Activated CD8-positive, alpha-beta memory T cell treated with anti-CD3 and anti-CD28 coated beads, Interleukin-2, amount 10 ng/mL, durations not matched to agents 7 days and 5 days (primary cell): ENCODE measurements at regions not wholly inside any gene's neighbourhood (a gene's known extent, or its start where the extent isn't known, plus 50 kb on each side); places are given as distances from the start of the nearest gene placed in this dataset.

Source experiments
- ATAC-seq: fragments of 150-1000 bp; cut with Tn5 transposase; one replicate; pipeline ENCODE4 v1.10.0; 2021; ENCODE audit warnings: moderate library complexity
- CTCF ChIA-PET: fragments of 350-600 bp; sonication (Branson Sonifier 250); formaldehyde crosslinking; loops from one replicate; lab custom pipeline; 2021; ENCODE audit warnings: antibody characterized with exemption; lab: Charles Lee
- DNase-seq: peaks from one replicate; pipeline ENCODE4 v3.0.0-alpha.2; 2020
- H3K27ac Mint-ChIP-seq: one replicate; pipeline ENCODE4 v1.8.0; 2021; ENCODE audit warnings: mild to moderate bottlenecking, mixed read lengths
- H3K27me3 Mint-ChIP-seq: one replicate; pipeline ENCODE4 v1.8.0; 2021; ENCODE audit warnings: mixed read lengths
- H3K36me3 Mint-ChIP-seq: one replicate; pipeline ENCODE4 v1.8.0; 2021; ENCODE audit warnings: mild to moderate bottlenecking, mixed read lengths
- H3K4me1 Mint-ChIP-seq: one replicate; pipeline ENCODE4 v1.8.0; 2021; ENCODE audit warnings: mixed read lengths
- H3K4me3 Mint-ChIP-seq: one replicate; pipeline ENCODE4 v1.8.0; 2021; ENCODE audit warnings: mild to moderate bottlenecking, moderate library complexity, mixed read lengths
- H3K9me3 Mint-ChIP-seq: one replicate; pipeline ENCODE4 v1.8.0; 2022; ENCODE audit warnings: low read depth, mixed read lengths

DNA sequence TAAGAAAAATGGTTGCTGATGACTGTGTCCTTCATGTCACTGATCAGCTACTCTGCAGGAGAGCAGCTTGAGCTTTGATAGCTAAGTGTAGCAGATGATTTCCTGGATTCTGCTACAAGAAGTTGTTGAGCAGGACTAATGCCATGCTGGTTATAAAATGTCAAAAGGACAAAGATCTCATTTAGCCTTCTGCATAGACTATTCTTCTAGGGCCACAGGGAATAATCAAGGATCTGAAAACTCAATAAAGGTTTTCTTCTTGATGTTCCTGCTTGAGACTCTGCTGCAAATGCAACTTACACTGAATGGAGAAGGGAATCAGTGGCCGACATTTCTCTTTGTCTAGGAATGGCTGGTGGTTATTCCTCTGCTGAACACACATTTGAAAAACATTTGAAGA is 360.3 kb upstream of the PTCHD4 start:
- Mint-ChIP-seq H3K36me3 (no peaks in the 10 kb centered on the region), H3K9me3 (peaks cover 10% of the 10 kb centered on the region), H3K4me3 (no peak overlapping the region), H3K4me1 (no peaks in the 10 kb centered on the region), H3K27me3 (no peaks in the 10 kb centered on the region), H3K27ac (no peak overlapping the region)
- CTCF ChIA-PET: no interaction called here
- ATAC-seq (no peak), DNase-seq (no peak)

DNA sequence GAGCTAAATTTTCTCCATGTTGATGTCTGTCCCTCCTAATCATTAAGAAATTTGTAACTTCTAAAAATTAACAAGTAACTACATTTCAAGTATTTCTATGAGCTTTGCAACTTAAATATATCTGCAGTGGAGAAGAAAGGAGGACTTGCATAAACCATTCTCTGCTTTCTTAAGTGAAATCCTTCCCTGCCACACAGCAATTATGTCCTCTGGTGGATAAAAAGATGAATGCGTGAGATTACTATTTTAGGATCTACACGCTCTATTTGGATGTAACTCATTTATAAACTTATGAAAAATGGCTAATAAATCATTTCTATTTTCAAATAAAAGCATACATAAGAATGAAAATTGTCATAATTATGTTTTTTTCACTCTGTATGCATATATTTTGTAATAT is 338.0 kb upstream of the PTCHD4 start:
- no peaks in the 10 kb centered on the region for H3K36me3 Mint-ChIP-seq
- no peaks in the 10 kb centered on the region for H3K4me1 Mint-ChIP-seq
- H3K4me3 Mint-ChIP-seq: no peak overlapping the region
- no peak overlapping the region for H3K27ac Mint-ChIP-seq
- no peaks in the 10 kb centered on the region for H3K27me3 Mint-ChIP-seq
- ATAC-seq (no peak), DNase-seq (no peak)
- CTCF ChIA-PET: no interaction called here
- H3K9me3 Mint-ChIP-seq: peaks cover 14% of the 10 kb centered on the region

DNA sequence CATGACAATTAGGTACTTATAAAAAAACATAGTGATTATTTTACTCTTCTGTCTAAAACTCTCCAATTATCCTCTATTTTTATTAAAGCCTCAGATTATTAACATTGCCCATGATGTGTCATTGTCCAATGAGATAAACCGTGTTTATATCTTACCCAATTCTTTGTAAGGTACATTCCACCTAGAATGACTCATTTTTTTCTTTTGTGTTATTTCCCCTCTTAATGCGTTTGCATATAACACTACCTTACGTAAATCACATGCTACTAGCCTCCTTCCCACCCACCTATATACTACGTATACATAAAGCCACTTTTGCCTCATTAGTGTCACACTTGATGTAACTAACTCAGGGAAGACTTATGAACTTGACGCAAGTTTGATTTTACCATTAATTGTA is 336.3 kb upstream of the PTCHD4 start:
- H3K36me3 Mint-ChIP-seq: no peaks in the 10 kb centered on the region
- H3K27ac Mint-ChIP-seq: no peak overlapping the region
- H3K27me3 Mint-ChIP-seq: no peaks in the 10 kb centered on the region
- ATAC-seq (no peak), DNase-seq (no peak)
- no peak overlapping the region for H3K4me3 Mint-ChIP-seq
- CTCF ChIA-PET: no interaction called here
- no peaks in the 10 kb centered on the region for H3K4me1 Mint-ChIP-seq
- H3K9me3 Mint-ChIP-seq: peaks cover 14% of the 10 kb centered on the region

DNA sequence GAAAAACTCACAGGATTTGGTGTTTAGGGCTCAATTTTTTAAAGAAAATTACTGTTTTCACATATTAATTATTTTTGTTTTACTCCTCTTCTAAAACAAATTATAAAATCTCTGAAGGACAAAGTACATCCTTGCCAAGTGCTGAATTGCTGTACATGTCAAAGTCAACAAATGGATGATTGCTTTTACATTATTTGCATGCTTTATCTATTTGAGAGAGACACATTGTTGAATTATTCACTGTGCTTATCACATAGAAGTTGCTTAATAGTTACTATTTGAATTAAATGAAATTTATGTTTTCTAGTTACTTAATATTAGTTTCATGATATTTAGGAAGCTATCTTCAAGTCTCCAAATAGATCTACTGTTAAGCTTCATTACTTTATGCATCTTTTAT is 318.6 kb upstream of the PTCHD4 start:
- H3K36me3 Mint-ChIP-seq: no peaks in the 10 kb centered on the region
- no peak overlapping the region for H3K4me3 Mint-ChIP-seq
- H3K4me1 Mint-ChIP-seq: no peaks in the 10 kb centered on the region
- DNase-seq (no peak), ATAC-seq (no peak)
- H3K27ac Mint-ChIP-seq: no peak overlapping the region
- CTCF ChIA-PET: no interaction called here
- H3K27me3 Mint-ChIP-seq: no peaks in the 10 kb centered on the region
- peaks cover 2% of the 10 kb centered on the region for H3K9me3 Mint-ChIP-seq

DNA sequence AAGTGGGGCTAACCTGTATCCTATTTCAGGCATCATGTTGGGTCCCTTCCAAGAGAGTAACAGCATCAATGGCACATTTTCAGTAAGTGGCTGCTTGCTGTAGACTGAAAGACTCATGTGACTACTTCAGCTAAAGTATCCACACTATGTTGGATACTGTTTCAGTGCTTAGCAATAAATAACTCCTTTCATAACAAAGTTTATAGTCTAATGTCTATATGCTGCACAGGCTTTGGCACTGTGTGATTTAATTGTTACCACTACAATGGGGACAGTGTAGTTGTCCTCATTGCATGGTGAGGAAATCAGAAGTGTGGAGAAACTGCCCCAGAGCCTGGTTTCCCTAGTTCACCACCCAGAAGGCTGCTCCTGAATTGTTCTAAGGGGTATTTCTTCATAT is 318.0 kb upstream of the PTCHD4 start:
- Mint-ChIP-seq H3K27ac (no peak overlapping the region), H3K36me3 (no peaks in the 10 kb centered on the region), H3K4me3 (no peak overlapping the region), H3K4me1 (no peaks in the 10 kb centered on the region), H3K9me3 (peaks cover 2% of the 10 kb centered on the region), H3K27me3 (no peaks in the 10 kb centered on the region)
- DNase-seq (no peak), ATAC-seq (no peak)
- CTCF ChIA-PET: no interaction called here

DNA sequence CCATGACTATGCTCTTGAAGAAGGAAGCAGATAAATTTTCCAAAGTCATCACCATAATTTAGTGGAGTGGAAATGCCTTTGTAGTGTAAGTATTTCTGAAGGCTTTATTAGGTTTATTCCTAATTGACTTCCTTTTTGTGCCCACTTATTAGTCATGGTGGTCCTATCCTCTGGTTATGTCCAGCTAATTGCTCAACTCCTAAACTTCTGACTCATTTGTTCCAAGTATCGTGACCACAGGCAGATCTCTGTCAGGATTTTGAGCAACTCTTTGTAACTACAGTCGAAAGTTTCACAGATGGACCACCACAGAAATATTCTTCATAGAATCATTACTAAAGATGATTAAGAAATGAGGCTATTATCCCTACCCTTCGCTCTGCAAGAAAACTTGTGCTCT is 315.6 kb upstream of the PTCHD4 start:
- H3K9me3 Mint-ChIP-seq: peaks cover 5% of the 10 kb centered on the region
- no peaks in the 10 kb centered on the region for H3K36me3 Mint-ChIP-seq
- ATAC-seq: no peak
- CTCF ChIA-PET: no interaction called here
- no peak overlapping the region for H3K4me3 Mint-ChIP-seq
- H3K4me1 Mint-ChIP-seq: no peaks in the 10 kb centered on the region
- H3K27me3 Mint-ChIP-seq: no peaks in the 10 kb centered on the region
- DNase-seq: no peak
- H3K27ac Mint-ChIP-seq: no peak overlapping the region

DNA sequence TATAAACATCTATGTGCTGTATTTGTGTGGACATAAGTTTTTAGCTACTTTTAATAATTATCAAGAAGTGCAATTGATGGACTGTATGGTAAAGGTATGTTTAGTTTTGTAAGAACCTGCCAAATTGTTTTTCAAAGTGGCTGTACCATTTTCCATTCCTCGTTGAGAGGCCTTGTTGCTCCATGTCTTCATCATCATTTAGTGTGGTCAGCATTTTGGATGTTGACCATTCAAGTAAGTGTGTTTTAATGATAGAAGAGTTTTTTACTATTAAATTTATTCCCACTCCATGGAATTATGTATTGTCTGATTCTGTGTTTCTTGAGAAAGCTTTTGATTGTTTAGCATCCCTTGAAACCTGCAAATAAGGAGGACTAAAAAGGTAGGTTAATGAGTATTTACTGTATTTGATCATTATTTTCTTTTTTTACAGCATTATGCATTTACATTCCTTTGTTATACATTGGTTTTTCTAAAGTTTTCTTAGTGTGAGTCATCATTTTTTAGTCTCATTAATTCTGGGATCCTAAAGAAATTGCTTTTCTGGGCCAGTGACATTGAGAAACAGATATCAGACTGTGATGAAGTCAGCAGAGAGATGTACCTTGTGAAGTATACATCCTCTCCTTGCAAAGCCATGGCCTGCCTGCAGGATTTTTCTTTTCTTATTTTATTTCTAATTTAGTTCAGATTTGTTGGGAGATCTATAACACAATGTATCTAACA is 312.8 kb upstream of the PTCHD4 start:
- CTCF ChIA-PET: no interaction called here
- Mint-ChIP-seq H3K36me3 (no peaks in the 10 kb centered on the region), H3K4me3 (no peak overlapping the region), H3K27me3 (no peaks in the 10 kb centered on the region), H3K4me1 (no peaks in the 10 kb centered on the region), H3K9me3 (peaks cover 5% of the 10 kb centered on the region), H3K27ac (no peak overlapping the region)
- ATAC-seq (no peak), DNase-seq (no peak)

DNA sequence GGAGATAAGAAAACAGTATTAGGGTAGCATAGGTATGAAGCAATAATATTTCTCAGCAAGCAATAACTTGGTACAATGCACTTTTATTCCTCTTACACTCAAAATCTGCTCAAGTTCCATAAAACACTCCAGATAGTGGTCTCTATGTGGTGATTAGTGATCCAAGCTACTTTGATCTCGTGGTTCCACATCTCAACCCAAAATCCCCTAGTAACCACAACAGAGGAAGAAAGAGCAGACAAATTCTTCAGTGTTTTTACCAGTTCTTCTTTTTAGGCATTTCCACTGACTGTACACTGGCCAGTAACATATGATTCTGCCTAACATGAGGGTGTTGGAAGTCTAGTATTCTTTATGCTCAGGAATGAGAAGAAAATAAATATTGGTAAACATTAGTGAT is 309.0 kb upstream of the PTCHD4 start:
- Mint-ChIP-seq H3K4me3 (no peak overlapping the region), H3K27me3 (no peaks in the 10 kb centered on the region), H3K9me3 (peaks cover 4% of the 10 kb centered on the region), H3K4me1 (no peaks in the 10 kb centered on the region), H3K27ac (no peak overlapping the region), H3K36me3 (no peaks in the 10 kb centered on the region)
- DNase-seq (no peak), ATAC-seq (no peak)
- CTCF ChIA-PET: no interaction called here

DNA sequence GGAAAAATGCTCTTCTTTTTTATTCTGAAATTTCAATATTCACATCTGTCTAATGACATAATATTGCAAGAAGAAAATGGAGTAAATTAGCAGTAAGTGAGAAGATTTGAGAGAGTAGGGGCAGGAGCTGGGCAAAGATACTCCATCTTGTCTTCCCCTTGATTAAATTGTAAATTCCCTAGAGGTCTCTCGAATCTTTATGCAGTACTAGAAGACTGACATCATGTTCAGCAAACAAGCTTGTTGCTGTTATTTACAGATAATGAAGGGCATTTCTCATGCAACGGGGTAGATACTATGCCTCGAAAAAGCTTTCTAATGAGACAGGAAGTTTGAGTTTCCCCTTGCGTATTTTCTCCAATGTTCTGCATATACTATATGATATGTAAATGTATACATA is 306.9 kb upstream of the PTCHD4 start:
- no peak for DNase-seq
- H3K27me3 Mint-ChIP-seq: no peaks in the 10 kb centered on the region
- CTCF ChIA-PET: no interaction called here
- H3K9me3 Mint-ChIP-seq: peaks cover 4% of the 10 kb centered on the region
- ATAC-seq: no peak
- no peak overlapping the region for H3K27ac Mint-ChIP-seq
- no peak overlapping the region for H3K4me3 Mint-ChIP-seq
- H3K36me3 Mint-ChIP-seq: no peaks in the 10 kb centered on the region
- H3K4me1 Mint-ChIP-seq: no peaks in the 10 kb centered on the region

DNA sequence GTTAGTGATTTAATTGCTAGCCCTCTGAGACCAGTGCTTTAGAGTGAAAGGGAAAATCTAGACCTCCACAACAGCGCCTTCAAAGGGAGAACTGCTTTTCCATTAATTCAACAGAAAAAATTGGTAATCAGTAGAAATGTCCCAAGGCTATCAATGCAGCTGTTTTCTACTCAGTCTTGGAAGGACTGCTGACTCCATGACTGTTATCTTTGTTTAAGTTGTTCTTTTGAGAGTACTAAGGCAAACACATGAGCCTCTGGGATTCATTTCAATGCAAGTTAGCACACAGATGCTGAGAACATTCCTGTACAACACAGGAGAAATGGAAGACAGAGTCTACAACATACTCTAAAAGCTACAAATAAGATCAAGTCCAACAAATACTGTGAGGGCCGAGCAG is 301.7 kb upstream of the PTCHD4 start:
- Mint-ChIP-seq H3K36me3 (no peaks in the 10 kb centered on the region), H3K4me3 (no peak overlapping the region), H3K9me3 (no peaks in the 10 kb centered on the region), H3K4me1 (no peaks in the 10 kb centered on the region), H3K27ac (no peak overlapping the region), H3K27me3 (no peaks in the 10 kb centered on the region)
- CTCF ChIA-PET: interaction anchor here (0.6 kb wide), 1 partner anchor 235 kb away, joined by 4 read pairs; no protein-coding TSS in a partner anchor
- ATAC-seq (no peak), DNase-seq (no peak)

DNA sequence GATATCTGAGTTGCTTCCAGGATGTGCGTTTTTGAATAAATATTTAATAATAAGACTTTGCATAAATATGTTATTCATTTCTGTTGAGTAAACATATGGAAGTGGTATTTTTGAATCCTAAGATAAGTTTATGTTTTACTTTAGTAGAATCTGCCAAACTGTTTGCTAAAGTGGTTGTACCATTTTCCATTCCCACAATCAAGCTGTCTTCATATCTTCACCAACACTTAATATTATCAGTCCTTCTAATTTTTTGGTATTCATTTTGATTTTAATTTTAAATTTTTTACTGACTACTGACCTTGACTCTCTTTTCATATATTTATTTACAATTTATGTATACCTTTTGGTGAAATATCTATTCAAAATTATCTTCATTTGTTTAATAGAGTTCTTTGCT is 293.9 kb upstream of the PTCHD4 start:
- Mint-ChIP-seq H3K27ac (no peak overlapping the region), H3K36me3 (no peaks in the 10 kb centered on the region), H3K4me3 (no peak overlapping the region), H3K4me1 (no peaks in the 10 kb centered on the region), H3K27me3 (no peaks in the 10 kb centered on the region), H3K9me3 (peaks cover 7% of the 10 kb centered on the region)
- ATAC-seq: no peak
- DNase-seq: no peak
- CTCF ChIA-PET: no interaction called here

DNA sequence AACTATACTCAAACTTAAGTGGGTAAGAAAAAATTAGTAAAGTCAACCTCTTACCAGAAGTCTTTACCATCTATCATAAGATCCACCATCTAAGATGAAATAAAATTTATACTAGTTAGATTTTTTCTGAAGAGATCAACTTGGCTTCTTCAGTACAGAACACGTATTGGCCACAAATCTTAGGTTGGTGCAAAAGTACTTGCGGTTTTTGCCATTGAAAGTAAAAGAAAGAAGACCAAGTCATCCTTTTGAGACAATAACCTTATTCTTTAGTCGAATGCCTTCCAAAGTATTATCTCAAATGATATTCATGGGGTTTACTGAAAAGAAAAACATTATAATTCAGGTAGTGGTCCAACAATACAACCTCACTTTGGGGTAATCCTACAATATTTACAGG is 292.6 kb upstream of the PTCHD4 start:
- no peak for ATAC-seq
- CTCF ChIA-PET: no interaction called here
- Mint-ChIP-seq H3K4me1 (no peaks in the 10 kb centered on the region), H3K4me3 (no peak overlapping the region), H3K36me3 (no peaks in the 10 kb centered on the region), H3K27me3 (no peaks in the 10 kb centered on the region), H3K27ac (no peak overlapping the region), H3K9me3 (peaks cover 7% of the 10 kb centered on the region)
- DNase-seq: no peak

DNA sequence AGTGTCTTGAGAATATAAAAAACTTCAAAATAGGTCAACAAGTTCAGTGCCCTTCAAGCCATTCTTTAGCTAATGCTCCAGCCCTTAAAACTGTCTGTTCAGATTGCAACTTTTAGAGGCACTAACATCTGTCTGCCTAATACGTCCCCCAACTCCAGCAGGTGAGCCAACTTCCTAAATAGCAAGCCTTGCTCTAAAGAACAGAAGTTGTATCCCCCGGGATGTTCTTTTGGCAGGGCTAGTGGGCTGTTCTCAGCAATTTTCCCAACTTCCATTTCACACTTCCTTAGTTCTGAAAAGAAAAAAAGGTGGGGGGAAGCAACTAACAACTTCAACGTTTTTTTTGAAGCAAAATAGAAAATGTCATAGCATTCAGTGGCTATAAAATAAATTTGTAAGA is 290.0 kb upstream of the PTCHD4 start:
- Mint-ChIP-seq H3K27ac (no peak overlapping the region), H3K4me1 (no peaks in the 10 kb centered on the region), H3K9me3 (peaks cover 7% of the 10 kb centered on the region), H3K4me3 (no peak overlapping the region), H3K27me3 (no peaks in the 10 kb centered on the region), H3K36me3 (no peaks in the 10 kb centered on the region)
- ATAC-seq: no peak
- CTCF ChIA-PET: no interaction called here
- DNase-seq: no peak

DNA sequence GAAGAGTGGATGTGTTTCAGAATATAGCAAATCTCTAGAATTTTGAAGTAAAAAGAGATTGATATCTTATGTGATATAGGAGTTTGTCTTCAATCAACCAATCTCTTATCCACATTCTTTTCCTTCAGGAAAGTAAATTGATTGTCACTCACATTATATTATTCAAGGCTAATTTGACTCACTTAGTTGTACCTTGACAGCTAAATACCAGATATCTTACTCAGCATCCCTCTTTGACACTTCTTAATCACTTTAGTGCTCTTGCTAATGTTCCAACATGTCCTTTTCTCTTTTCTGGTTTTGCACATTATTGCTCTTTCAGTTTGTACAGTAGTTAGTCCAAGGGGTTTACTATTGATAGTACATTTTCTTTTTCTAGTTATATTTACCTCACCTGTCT is 286.9 kb upstream of the PTCHD4 start:
- H3K36me3 Mint-ChIP-seq: no peaks in the 10 kb centered on the region
- no peak overlapping the region for H3K4me3 Mint-ChIP-seq
- H3K27me3 Mint-ChIP-seq: no peaks in the 10 kb centered on the region
- CTCF ChIA-PET: no interaction called here
- DNase-seq (no peak), ATAC-seq (no peak)
- no peaks in the 10 kb centered on the region for H3K4me1 Mint-ChIP-seq
- no peak overlapping the region for H3K27ac Mint-ChIP-seq
- peaks cover 8% of the 10 kb centered on the region for H3K9me3 Mint-ChIP-seq
